Body of pancreas (tissue), 4 donors: ENCODE measurements at regions not wholly inside any gene's neighbourhood (a gene's known extent, or its start where the extent isn't known, plus 50 kb on each side); places are given as distances from the start of the nearest gene placed in this dataset.

Experiments used
- POLR2A ChIP-seq, 3 donors: fragments of 450-650 bp; IDR thresholded peaks; one replicate each; pipeline ENCODE4 v1.6.1; 2016; ENCODE audit warnings: antibody characterized with exemption in 3 of 3, mild to moderate bottlenecking in 2 of 3
- TF ChIP-seq, protein P1 (sequence below), 7 experiments: fragments of 450-650 bp in 4 of 7; fragments of 200-600 bp in 3 of 7; sonication (generic) in 3 of 7; IDR thresholded peaks; one replicate each; pipeline ENCODE4 v1.5.1; 2016 to 2019; ENCODE audit warnings: antibody characterized with exemption in 7 of 7

DNA sequence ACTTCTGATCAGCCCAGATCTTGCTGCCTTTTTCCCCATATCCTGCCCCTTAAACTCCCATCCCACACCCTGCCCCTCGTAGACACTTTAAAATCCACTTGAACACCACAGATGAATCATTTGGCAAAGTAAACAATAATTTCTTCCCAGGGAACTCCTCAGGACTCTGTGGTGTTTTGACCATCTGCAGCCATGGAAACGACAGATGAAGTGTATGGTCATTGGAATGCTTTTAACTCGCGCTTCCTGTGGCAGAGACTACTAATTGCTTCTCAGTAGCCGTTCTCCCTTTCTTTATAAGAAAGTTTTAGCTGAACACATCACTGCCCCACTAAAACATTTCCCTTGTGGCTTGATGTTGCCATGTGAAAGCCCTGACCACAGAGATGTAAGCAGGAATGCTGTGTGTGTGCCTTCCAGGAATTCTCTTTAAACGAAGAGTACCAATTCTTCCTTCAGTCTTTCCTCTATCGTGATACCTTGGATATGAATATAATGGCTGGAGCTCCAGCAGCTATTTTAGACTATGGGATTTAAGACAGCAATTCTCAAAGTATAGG is 92.7 kb upstream of the PARD3B start:
- TF ChIP-seq, protein P1, sequence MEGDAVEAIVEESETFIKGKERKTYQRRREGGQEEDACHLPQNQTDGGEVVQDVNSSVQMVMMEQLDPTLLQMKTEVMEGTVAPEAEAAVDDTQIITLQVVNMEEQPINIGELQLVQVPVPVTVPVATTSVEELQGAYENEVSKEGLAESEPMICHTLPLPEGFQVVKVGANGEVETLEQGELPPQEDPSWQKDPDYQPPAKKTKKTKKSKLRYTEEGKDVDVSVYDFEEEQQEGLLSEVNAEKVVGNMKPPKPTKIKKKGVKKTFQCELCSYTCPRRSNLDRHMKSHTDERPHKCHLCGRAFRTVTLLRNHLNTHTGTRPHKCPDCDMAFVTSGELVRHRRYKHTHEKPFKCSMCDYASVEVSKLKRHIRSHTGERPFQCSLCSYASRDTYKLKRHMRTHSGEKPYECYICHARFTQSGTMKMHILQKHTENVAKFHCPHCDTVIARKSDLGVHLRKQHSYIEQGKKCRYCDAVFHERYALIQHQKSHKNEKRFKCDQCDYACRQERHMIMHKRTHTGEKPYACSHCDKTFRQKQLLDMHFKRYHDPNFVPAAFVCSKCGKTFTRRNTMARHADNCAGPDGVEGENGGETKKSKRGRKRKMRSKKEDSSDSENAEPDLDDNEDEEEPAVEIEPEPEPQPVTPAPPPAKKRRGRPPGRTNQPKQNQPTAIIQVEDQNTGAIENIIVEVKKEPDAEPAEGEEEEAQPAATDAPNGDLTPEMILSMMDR (IDR thresholded peaks at IDR 0.05), result no peak
- TF ChIP-seq POLR2A (IDR thresholded peaks at IDR 0.05), result no peak
